NOMO-1 treated with DMSO at 0.1 percent for 48 hours (cell line): ENCODE measurements at regions not wholly inside any gene's neighbourhood (a gene's known extent, or its start where the extent isn't known, plus 50 kb on each side); places are given as distances from the start of the nearest gene placed in this dataset.

ENCODE experiments used
- DNase-seq: peaks from one replicate; lab custom pipeline; 2025; ENCODE audit not compliant: unreplicated experiment; lab: John Stamatoyannopoulos, UW

- no peak for DNase-seq
Observed at GRCh38 chr10:15462253-15462897, 91.3 kb upstream of the FAM171A1 start.

DNA sequence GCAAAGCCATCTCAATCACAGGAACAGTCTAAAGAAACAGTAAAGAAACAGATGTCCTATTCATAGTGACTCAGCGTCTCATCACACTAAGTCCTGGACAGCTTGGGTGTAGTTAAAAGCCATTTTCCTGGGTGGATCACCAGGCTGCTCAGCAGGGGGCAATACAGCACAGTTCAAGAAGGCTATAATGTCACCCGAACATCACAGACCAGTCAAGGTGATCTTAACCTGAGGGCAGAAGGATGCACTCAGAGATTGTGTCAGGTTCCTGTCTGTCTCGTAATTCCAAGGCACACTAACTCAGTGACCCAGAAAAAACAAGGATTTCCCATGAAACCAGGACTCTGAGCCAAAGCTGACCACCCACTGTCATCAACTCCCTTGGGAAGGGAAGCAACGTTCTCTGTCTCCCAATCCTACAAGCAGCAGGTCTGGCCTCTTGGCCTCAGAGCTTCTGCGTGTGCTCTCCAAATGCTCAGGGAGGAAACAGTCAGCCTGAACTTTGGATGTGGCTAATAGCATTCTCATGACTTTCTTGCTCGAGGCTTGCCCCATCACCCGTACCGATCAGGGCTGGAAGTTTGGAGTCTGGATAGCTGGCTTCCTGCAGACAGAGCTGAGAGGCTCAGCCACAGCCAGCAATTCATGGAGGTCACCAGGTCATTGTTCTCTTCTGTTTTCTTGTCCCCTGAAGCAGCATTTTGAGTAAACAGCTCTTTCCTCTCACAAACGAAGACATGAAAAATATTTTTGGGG, 90.4 kb upstream of the FAM171A1 start:
- no peak for DNase-seq

DNA sequence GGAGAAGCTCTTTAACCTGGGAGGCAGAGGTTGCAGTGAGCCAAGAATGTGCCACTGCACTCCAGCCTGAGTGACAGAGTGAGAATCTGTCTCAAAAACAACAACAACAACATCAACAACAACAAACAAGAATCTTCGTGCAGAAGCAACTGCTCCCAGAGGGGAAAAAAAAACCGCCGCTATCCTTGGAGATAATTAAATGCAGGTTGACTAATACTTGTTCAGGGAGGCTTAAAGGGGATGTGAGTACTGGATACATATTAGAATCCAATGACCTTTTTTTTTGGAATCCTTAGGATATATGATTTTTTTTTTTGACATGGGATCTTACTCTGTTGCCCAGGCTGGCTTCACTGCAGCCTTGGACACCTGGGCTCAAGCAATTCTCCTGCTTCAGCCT, 89.6 kb upstream of the FAM171A1 start:
- no peak for DNase-seq

GRCh38 chr10:15459218-15459617, 88.1 kb upstream of the FAM171A1 start:
- no peak for DNase-seq

GRCh38 chr10:15457382-15457781, 86.3 kb upstream of the FAM171A1 start:
- no peak for DNase-seq

- DNase-seq = no peak
Observed at GRCh38 chr10:15455456-15455855, 84.4 kb upstream of the FAM171A1 start.

- no peak for DNase-seq
Observed at GRCh38 chr10:15453926-15454325, 82.8 kb upstream of the FAM171A1 start.

DNA sequence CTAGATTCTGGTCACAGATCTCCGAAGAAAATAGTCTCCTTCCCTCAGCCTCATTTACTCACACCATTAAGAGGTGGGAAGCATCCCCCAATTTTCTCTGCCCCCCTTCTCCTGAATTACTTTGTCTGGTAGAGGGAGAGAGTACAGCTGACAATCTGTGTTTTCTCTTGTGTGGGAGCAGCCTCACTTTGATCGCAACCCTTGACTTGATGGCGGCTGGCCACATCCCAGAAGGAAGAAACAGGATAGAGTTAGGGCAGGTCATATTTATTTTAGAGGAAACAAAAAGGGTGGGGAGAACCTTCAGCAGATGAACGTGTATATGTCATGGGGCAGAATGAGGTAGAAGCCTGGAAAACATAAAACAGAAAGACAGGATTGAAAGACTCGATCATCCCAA, 82.4 kb upstream of the FAM171A1 start:
- no peak for DNase-seq

GRCh38 chr10:15452545-15452944, 81.5 kb upstream of the FAM171A1 start:
- no peak for DNase-seq

- DNase-seq = no peak
Observed at GRCh38 chr10:15451137-15452094, 80.3 kb upstream of the FAM171A1 start.

- DNase-seq = no peak
Observed at GRCh38 chr10:15448598-15448997, 77.5 kb upstream of the FAM171A1 start.

GRCh38 chr10:15445006-15445390, 73.9 kb upstream of the FAM171A1 start:
- no peak for DNase-seq

DNA sequence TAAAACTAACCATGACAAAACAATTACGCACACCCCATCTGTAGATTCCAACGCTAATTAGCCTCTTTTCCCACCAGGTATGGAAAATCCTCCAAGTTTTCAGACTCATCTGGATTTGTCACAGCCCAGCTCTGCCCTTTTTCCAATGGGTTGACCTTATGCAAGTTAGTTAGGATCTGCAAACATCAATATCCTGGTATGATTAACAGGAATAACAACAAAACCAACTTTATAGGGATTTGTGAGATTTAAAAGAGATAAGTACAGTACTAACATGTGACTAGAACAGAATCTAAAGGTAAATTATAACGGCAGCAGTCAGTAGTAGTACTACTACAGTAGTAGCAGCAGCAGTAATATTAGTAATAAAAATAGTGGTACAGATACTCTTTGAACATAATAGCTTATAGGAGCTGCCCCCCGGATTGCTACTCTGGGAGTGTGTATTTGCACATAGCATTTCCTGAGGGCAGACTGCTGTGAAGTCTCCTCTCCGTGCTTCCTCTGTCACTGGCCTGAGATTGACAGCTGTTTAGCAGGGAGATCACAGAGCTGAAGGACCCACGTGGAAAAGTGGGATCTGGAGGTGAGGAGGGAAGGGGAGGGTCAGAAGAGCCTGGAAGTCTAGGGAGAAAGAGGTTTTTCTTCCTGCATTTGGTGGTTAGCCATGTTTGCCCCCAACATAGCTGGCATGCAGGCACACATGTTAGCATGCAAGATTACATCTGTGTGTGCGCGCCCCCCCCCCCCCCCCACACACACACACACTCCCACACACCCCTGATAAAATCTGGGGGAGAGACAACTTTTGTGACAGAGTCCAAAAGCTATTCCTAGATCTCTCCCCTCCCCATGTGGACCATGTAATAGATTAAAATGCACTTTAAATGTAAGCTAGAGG, 73.3 kb upstream of the FAM171A1 start:
- no peak for DNase-seq

- DNase-seq = no peak
Observed at GRCh38 chr10:15442056-15442455, 71.0 kb upstream of the FAM171A1 start.

DNA sequence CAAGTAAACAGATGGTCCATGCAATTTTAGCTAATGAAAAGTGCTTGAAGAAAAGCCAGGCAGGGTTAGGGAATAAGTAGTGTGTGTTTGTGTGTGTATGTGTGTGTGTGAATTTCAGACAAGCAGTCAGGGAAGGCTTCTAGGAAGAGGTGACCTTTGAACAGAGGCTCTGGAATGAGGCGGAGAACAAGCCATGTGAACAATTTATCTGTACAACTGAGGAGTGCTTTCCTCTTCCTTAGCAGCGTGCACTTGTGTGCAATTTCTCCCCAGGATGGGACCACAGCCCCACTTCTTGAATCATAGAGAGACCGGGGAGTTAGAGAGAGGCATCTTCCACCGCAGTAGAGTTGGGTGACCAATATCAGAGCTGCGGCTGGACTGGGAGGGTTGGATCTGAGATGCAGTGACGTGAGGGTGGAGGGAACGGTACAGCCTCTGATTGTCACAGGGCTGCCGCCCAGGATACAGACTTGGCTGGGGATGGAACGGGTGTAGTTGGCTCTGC, 69.2 kb upstream of the FAM171A1 start:
- no peak for DNase-seq

- no peak for DNase-seq
Observed at GRCh38 chr10:15439341-15439842, 68.3 kb upstream of the FAM171A1 start.

DNA sequence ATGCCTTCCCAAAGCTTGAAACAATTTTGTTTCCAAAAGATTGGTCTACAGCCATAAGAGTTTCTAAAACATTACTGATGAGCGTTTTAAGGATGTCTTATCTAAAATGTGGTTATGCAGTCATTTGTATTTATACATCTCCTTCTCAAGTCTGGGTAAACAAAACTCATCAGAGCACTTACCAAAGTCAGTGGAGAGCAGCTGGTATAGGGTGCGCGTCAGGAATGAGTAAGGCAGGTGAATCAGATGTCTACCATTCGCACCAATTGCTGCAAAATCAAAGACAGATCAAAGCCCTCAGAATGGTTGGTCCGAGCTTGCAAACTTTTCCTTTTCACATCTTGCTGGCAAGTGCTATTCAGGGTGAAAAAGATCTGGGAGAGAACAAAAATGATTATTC, 65.6 kb upstream of the FAM171A1 start:
- DNase-seq = no peak

DNA sequence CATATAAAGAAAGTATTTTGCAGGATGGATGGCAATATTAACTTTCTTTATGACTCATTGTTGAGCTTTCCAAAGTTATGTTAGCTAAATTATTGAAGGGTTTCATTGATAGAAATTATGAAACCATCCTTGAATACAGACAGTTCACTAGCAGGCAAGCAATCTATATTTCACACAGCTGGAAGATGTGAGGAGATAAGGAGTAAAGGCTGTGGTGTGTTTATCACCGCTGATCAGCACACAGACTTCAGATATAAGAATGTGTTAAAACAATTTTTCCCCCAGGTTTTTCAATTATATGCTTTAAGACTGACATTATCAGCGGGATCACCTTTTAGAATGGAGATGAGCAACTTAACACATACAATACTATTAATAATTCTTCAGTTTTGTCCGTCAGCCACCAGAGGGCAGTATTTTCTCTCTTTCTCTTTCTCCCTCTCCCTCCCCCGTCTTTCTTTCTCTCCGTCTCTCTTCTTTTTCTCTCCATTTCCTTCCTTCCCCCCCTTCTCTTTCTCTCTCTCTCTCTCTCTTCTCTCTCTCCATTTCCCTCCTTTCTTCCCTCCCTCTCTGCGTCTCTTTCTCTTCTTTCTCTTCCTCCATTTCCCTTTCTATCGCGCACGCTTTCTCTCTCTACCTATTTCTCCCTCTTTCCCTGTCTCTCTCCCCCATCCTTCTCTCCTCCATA, 62.9 kb upstream of the FAM171A1 start:
- peak; percentile 41 for DNase-seq

GRCh38 chr10:15432266-15432665, 61.2 kb upstream of the FAM171A1 start:
- no peak for DNase-seq
